DOHH2 (cell line): ENCODE measurements at regions not wholly inside any gene's neighbourhood (a gene's known extent, or its start where the extent isn't known, plus 50 kb on each side); places are given as distances from the start of the nearest gene placed in this dataset.

ENCODE experiments used
- H3F3A ChIP-seq: fragments of 200-600 bp; sonication (generic), shearing (Covaris generic); 2 replicates; pipeline ENCODE4 v1.6.0; 2016; ENCODE audit warnings: antibody characterized with exemption, mild to moderate bottlenecking; ENCODE audit not compliant: control insufficient read depth, insufficient read depth
- H3K27ac ChIP-seq: fragments of 200-600 bp; sonication (generic); 2 replicates; pipeline ENCODE4 v1.5.1; 2014; ENCODE audit warnings: low read depth, mild to moderate bottlenecking, low read length, moderate library complexity
- H3K27me3 ChIP-seq: fragments of 200-600 bp; sonication (generic); 2 replicates; pipeline ENCODE4 v1.6.1; 2014; ENCODE audit warnings: mild to moderate bottlenecking, low read length, mixed read lengths; ENCODE audit not compliant: control insufficient read depth
- H3K36me3 ChIP-seq: fragments of 200-600 bp; sonication (generic); 2 replicates; pipeline ENCODE4 v1.6.1; 2014; ENCODE audit warnings: mild to moderate bottlenecking, low read length, moderate library complexity, mixed read lengths; ENCODE audit not compliant: control insufficient read depth
- H3K4me1 ChIP-seq: fragments of 200-600 bp; sonication (generic); 2 replicates; pipeline ENCODE4 v1.6.1; 2014; ENCODE audit warnings: mild to moderate bottlenecking, low read length, mixed read lengths; ENCODE audit not compliant: control insufficient read depth
- H3K4me2 ChIP-seq: fragments of 200-600 bp; sonication (generic); 2 replicates; pipeline ENCODE4 v1.6.0; 2014; ENCODE audit warnings: mild to moderate bottlenecking, low read length, moderate library complexity
- H3K4me3 ChIP-seq: fragments of 200-600 bp; sonication (generic); 2 replicates; pipeline ENCODE4 v1.5.1; 2014; ENCODE audit warnings: mild to moderate bottlenecking, low read length, mixed read lengths
- H3K79me2 ChIP-seq: fragments of 200-600 bp; sonication (generic); 2 replicates; pipeline ENCODE4 v1.6.1; 2014; ENCODE audit warnings: mild to moderate bottlenecking, low read length, mixed read lengths; ENCODE audit not compliant: control insufficient read depth
- H3K9me2 ChIP-seq: fragments of 200-600 bp; sonication (generic); replicated peaks from 2 replicates; pipeline ENCODE4 v1.6.1; 2014; ENCODE audit warnings: mild to moderate bottlenecking, low read length, mixed read lengths; ENCODE audit not compliant: control insufficient read depth
- H3K9me3 ChIP-seq: fragments of 200-600 bp; sonication (generic); 2 replicates; pipeline ENCODE4 v1.6.1; 2014; ENCODE audit warnings: antibody characterized with exemption, low read length, mixed read lengths; ENCODE audit not compliant: control insufficient read depth, insufficient read depth
- H4K20me1 ChIP-seq: fragments of 200-600 bp; sonication (generic); 2 replicates; pipeline ENCODE4 v1.6.0; 2014; ENCODE audit warnings: low read depth, mild to moderate bottlenecking, antibody characterized with exemption, low read length, moderate library complexity; ENCODE audit not compliant: control insufficient read depth, insufficient read depth
- CTCF ChIP-seq: fragments of 200-600 bp; sonication (generic); IDR thresholded peaks from one replicate; pipeline ENCODE4 v1.5.1; 2014; ENCODE audit warnings: antibody characterized with exemption, mild to moderate bottlenecking, low read depth, low read length; ENCODE audit not compliant: poor library complexity, severe bottlenecking
- EZH2phosphoT487 ChIP-seq: fragments of 200-600 bp; sonication (generic); IDR thresholded peaks from 2 replicates; pipeline ENCODE4 v1.6.1; 2017; ENCODE audit warnings: borderline replicate concordance, mild to moderate bottlenecking, antibody characterized with exemption, low read length, moderate library complexity, mixed read lengths

GRCh38 chr2:103327386-103327785 is 565.6 kb downstream of the TMEM182 start:
- H3K9me2 ChIP-seq, result no peaks in the 10 kb centered on the region
- no peaks in the 10 kb centered on the region for H3F3A ChIP-seq
- no peak overlapping the region for H3K4me3 ChIP-seq
- H3K27ac ChIP-seq, result no peak overlapping the region
- no peaks in the 10 kb centered on the region for H3K4me1 ChIP-seq
- H3K27me3 ChIP-seq, result no peaks in the 10 kb centered on the region
- H3K79me2 ChIP-seq, result no peaks in the 10 kb centered on the region
- H3K36me3 ChIP-seq, result no peaks in the 10 kb centered on the region
- no peak overlapping the region for H3K4me2 ChIP-seq
- no peaks in the 10 kb centered on the region for H3K9me3 ChIP-seq
- H4K20me1 ChIP-seq, result no peaks in the 10 kb centered on the region
- TF ChIP-seq EZH2phosphoT487 (no peak), CTCF (no peak)

GRCh38 chr2:103327966-103328365 is 566.1 kb downstream of the TMEM182 start:
- no peaks in the 10 kb centered on the region for H3K9me3 ChIP-seq
- no peak overlapping the region for H3K4me3 ChIP-seq
- no peaks in the 10 kb centered on the region for H4K20me1 ChIP-seq
- TF ChIP-seq CTCF (no peak), EZH2phosphoT487 (no peak)
- no peaks in the 10 kb centered on the region for H3F3A ChIP-seq
- H3K4me1 ChIP-seq, result no peaks in the 10 kb centered on the region
- no peak overlapping the region for H3K4me2 ChIP-seq
- no peak overlapping the region for H3K27ac ChIP-seq
- no peaks in the 10 kb centered on the region for H3K27me3 ChIP-seq
- H3K36me3 ChIP-seq, result no peaks in the 10 kb centered on the region
- H3K79me2 ChIP-seq, result no peaks in the 10 kb centered on the region
- no peaks in the 10 kb centered on the region for H3K9me2 ChIP-seq

DNA sequence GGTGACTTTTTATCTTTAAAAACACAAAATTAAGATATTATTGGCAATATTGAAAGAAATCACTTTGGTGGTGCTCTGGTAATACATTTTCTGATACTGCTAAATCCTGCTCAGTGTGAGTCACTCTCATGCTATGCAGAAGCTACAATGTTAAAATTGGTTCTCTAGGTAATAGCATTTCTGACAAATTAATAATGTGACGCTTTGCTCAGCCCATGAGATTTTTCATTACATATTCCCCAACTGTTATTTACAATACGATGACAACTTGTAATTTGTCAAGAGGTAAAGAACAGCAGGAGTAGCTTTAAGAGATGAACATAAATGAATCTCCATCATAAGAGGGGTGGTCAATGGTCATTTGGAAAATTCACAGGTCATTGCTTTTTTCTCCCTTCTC is 573.6 kb downstream of the TMEM182 start:
- no peaks in the 10 kb centered on the region for H3K9me2 ChIP-seq
- H3K9me3 ChIP-seq, result no peaks in the 10 kb centered on the region
- H3K27me3 ChIP-seq, result no peaks in the 10 kb centered on the region
- no peaks in the 10 kb centered on the region for H3K36me3 ChIP-seq
- TF ChIP-seq CTCF (no peak), EZH2phosphoT487 (no peak)
- H3K4me3 ChIP-seq, result no peak overlapping the region
- no peak overlapping the region for H3K27ac ChIP-seq
- no peaks in the 10 kb centered on the region for H3K79me2 ChIP-seq
- no peaks in the 10 kb centered on the region for H3K4me1 ChIP-seq
- no peak overlapping the region for H3K4me2 ChIP-seq
- H4K20me1 ChIP-seq, result no peaks in the 10 kb centered on the region
- H3F3A ChIP-seq, result no peaks in the 10 kb centered on the region

- Histone ChIP-seq H3K4me3 (no peak overlapping the region), H3K27me3 (no peaks in the 10 kb centered on the region), H3K4me1 (no peaks in the 10 kb centered on the region), H3K9me3 (no peaks in the 10 kb centered on the region), H4K20me1 (no peaks in the 10 kb centered on the region), H3K27ac (no peak overlapping the region), H3K4me2 (no peak overlapping the region), H3K79me2 (no peaks in the 10 kb centered on the region), H3F3A (no peaks in the 10 kb centered on the region), H3K9me2 (no peaks in the 10 kb centered on the region), H3K36me3 (no peaks in the 10 kb centered on the region)
- TF ChIP-seq EZH2phosphoT487 (no peak), CTCF (no peak)
Observed at GRCh38 chr2:103338819-103339218, 577.0 kb downstream of the TMEM182 start.
